WTC11 (cell line): ENCODE measurements at regions not wholly inside any gene's neighbourhood (a gene's known extent, or its start where the extent isn't known, plus 50 kb on each side); places are given as distances from the start of the nearest gene placed in this dataset.

ENCODE experiments used
- ATAC-seq: fragments of 200-7000 bp; cut with Tn5 transposase; 2 replicates; pipeline ENCODE4 v1.10.0; 2021; ENCODE audit warnings: mild to moderate bottlenecking, moderate library complexity
- CTCF ChIA-PET: fragments of 300-600 bp; sonication (Branson Sonifier 250); formaldehyde crosslinking; loops from one replicate; lab custom pipeline; 2021; ENCODE audit warnings: antibody characterized with exemption; lab: Charles Lee
- POLR2A ChIA-PET: fragments of 350-600 bp; sonication (Branson Sonifier 250); formaldehyde crosslinking; loops from one replicate; lab custom pipeline; 2021; ENCODE audit warnings: antibody characterized with exemption; lab: Charles Lee
- DNase-seq: peaks from one replicate; pipeline ENCODE4 v3.0.0; 2021; ENCODE audit warnings: low spot score
- H3K27ac Mint-ChIP-seq: 2 replicates; pipeline ENCODE4 v1.8.0; 2021; ENCODE audit warnings: mixed read lengths
- H3K27me3 Mint-ChIP-seq: 2 replicates; pipeline ENCODE4 v1.8.0; 2021; ENCODE audit warnings: low read depth, mild to moderate bottlenecking, moderate library complexity, mixed read lengths
- H3K36me3 Mint-ChIP-seq: 2 replicates; pipeline ENCODE4 v1.8.0; 2021; ENCODE audit warnings: mixed read lengths
- H3K4me1 Mint-ChIP-seq: 2 replicates; pipeline ENCODE4 v1.8.0; 2022; ENCODE audit warnings: mixed read lengths
- H3K4me3 Mint-ChIP-seq: 2 replicates; pipeline ENCODE4 v1.8.0; 2021; ENCODE audit warnings: mild to moderate bottlenecking, moderate library complexity, mixed read lengths
- H3K9me3 Mint-ChIP-seq: 2 replicates; pipeline ENCODE4 v1.8.0; 2021; ENCODE audit warnings: mixed read lengths
- ETV6 ChIP-seq: sonication (generic); formaldehyde crosslinking; IDR thresholded peaks from 2 replicates; pipeline ENCODE4 v1.8.1; 2022; ENCODE audit warnings: mild to moderate bottlenecking, missing genetic modification reagents
- GTF2I ChIP-seq: fragments of 250-450 bp; sonication (Bioruptor Pico); conservative IDR thresholded peaks from 2 replicates; pipeline ENCODE4 v1.4.0; 2021; ENCODE audit warnings: mild to moderate bottlenecking
- MXD4 ChIP-seq: fragments of 250-450 bp; sonication (Bioruptor Pico); IDR thresholded peaks from 2 replicates; pipeline ENCODE4 v1.8.0; 2021; ENCODE audit warnings: mild to moderate bottlenecking, moderate library complexity, borderline replicate concordance
- RELA ChIP-seq: sonication (generic); formaldehyde crosslinking; IDR thresholded peaks from 2 replicates; pipeline ENCODE4 v1.8.1; 2022; ENCODE audit warnings: missing genetic modification reagents, mild to moderate bottlenecking, borderline replicate concordance
- RORB ChIP-seq: fragments of 250-450 bp; sonication (Bioruptor Pico); IDR thresholded peaks from 2 replicates; pipeline ENCODE4 v1.9.0; 2021; ENCODE audit warnings: mild to moderate bottlenecking
- SMAD4 ChIP-seq: sonication (generic); formaldehyde crosslinking; IDR thresholded peaks from 2 replicates; pipeline ENCODE4 v1.8.0; 2022; ENCODE audit warnings: mild to moderate bottlenecking, missing genetic modification reagents
- ZNF232 ChIP-seq: sonication (generic); formaldehyde crosslinking; IDR thresholded peaks from 2 replicates; pipeline ENCODE4 v1.8.0; 2022; ENCODE audit warnings: mild to moderate bottlenecking, missing genetic modification reagents
- TF ChIP-seq, protein P1 (sequence below): fragments of 250-450 bp; sonication (Bioruptor Pico); IDR thresholded peaks from 2 replicates; pipeline ENCODE4 v1.9.0; 2021; ENCODE audit warnings: mild to moderate bottlenecking, borderline replicate concordance
- TF ChIP-seq, protein P2 (sequence below): sonication (generic); formaldehyde crosslinking; IDR thresholded peaks from 2 replicates; pipeline ENCODE4 v1.8.0; 2023; ENCODE audit warnings: missing genetic modification reagents
- TF ChIP-seq, protein P3 (sequence below): sonication (generic); formaldehyde crosslinking; IDR thresholded peaks from 2 replicates; pipeline ENCODE4 v1.8.0; 2023; ENCODE audit warnings: missing genetic modification reagents, mild to moderate bottlenecking, borderline replicate concordance
- TF ChIP-seq, protein P4 (sequence below): sonication (generic); formaldehyde crosslinking; IDR thresholded peaks from 2 replicates; pipeline ENCODE4 v1.8.0; 2022; ENCODE audit warnings: mild to moderate bottlenecking, missing genetic modification reagents
- TF ChIP-seq, protein P5 (sequence below): sonication (generic); formaldehyde crosslinking; IDR thresholded peaks from 2 replicates; pipeline ENCODE4 v1.8.0; 2022; ENCODE audit warnings: missing genetic modification reagents
- TF ChIP-seq, protein P6 (sequence below): fragments of 250-450 bp; sonication (Bioruptor Pico); conservative IDR thresholded peaks from 2 replicates; pipeline ENCODE4 v1.9.0; 2021; ENCODE audit warnings: mild to moderate bottlenecking

DNA sequence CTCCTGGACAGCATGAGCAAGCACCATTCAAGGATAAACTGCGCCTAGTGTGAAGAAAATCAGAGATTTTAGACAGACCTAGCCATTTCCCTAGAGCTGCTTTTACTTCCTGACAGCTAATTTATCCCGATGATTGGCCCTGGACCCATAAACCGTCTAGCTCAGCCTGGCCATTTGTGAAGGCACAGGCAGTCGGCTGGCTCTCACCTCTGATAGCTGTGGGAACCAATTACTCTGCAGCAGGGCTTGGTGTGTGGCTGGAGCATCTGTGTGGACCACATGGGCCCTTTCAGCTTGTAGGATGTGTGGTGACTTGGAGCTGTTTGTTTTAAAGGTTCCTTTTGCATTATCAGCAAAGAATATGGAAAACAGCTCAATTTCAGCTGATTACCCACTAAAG lies 111.1 kb upstream of the NPY start (continued):
- TF ChIP-seq, protein P1, sequence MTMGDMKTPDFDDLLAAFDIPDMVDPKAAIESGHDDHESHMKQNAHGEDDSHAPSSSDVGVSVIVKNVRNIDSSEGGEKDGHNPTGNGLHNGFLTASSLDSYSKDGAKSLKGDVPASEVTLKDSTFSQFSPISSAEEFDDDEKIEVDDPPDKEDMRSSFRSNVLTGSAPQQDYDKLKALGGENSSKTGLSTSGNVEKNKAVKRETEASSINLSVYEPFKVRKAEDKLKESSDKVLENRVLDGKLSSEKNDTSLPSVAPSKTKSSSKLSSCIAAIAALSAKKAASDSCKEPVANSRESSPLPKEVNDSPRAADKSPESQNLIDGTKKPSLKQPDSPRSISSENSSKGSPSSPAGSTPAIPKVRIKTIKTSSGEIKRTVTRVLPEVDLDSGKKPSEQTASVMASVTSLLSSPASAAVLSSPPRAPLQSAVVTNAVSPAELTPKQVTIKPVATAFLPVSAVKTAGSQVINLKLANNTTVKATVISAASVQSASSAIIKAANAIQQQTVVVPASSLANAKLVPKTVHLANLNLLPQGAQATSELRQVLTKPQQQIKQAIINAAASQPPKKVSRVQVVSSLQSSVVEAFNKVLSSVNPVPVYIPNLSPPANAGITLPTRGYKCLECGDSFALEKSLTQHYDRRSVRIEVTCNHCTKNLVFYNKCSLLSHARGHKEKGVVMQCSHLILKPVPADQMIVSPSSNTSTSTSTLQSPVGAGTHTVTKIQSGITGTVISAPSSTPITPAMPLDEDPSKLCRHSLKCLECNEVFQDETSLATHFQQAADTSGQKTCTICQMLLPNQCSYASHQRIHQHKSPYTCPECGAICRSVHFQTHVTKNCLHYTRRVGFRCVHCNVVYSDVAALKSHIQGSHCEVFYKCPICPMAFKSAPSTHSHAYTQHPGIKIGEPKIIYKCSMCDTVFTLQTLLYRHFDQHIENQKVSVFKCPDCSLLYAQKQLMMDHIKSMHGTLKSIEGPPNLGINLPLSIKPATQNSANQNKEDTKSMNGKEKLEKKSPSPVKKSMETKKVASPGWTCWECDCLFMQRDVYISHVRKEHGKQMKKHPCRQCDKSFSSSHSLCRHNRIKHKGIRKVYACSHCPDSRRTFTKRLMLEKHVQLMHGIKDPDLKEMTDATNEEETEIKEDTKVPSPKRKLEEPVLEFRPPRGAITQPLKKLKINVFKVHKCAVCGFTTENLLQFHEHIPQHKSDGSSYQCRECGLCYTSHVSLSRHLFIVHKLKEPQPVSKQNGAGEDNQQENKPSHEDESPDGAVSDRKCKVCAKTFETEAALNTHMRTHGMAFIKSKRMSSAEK (CRISPR knock-in tag): no peak
- no peak for TF ChIP-seq GTF2I (CRISPR knock-in tag)
- no peak for TF ChIP-seq ETV6 (CRISPR knock-in tag)
- no peak for TF ChIP-seq MXD4
- TF ChIP-seq, protein P2, sequence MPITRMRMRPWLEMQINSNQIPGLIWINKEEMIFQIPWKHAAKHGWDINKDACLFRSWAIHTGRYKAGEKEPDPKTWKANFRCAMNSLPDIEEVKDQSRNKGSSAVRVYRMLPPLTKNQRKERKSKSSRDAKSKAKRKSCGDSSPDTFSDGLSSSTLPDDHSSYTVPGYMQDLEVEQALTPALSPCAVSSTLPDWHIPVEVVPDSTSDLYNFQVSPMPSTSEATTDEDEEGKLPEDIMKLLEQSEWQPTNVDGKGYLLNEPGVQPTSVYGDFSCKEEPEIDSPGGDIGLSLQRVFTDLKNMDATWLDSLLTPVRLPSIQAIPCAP (CRISPR knock-in tag): no peak
- TF ChIP-seq, all 79 proteins: peak for 0

DNA sequence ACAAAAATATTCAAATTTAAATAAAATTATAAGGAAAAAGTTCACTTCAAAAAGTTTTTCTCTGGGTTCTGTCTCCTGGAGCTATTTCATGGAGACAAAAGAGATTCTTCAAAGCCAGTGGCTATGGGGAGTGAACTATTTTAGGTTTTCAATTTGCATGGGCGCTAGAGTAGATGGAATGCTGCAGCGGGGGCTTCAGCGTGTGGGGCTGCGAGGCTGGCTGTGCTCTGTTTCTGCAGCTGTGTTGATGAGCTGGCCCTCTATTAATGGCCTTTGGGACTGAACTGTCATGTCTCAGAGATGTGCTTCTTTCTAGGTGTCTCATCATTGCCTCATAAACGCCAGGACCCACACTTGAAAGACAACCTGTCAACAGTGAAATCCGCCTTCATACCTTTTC lies 108.4 kb upstream of the NPY start:
- Mint-ChIP-seq H3K4me3 (no peak overlapping the region), H3K27me3 (no peaks in the 10 kb centered on the region), H3K9me3 (no peaks in the 10 kb centered on the region), H3K36me3 (no peaks in the 10 kb centered on the region), H3K27ac (no peak overlapping the region; the same call in 1 of the 2 replicates), H3K4me1 (no peaks in the 10 kb centered on the region)
- no peak for DNase-seq
- TF ChIP-seq ZNF232 (no peak), GTF2I (CRISPR knock-in tag) (no peak), SMAD4 (CRISPR knock-in tag) (no peak), RELA (CRISPR knock-in tag) (no peak), RORB (CRISPR knock-in tag) (no peak)
- TF ChIP-seq, protein P3, sequence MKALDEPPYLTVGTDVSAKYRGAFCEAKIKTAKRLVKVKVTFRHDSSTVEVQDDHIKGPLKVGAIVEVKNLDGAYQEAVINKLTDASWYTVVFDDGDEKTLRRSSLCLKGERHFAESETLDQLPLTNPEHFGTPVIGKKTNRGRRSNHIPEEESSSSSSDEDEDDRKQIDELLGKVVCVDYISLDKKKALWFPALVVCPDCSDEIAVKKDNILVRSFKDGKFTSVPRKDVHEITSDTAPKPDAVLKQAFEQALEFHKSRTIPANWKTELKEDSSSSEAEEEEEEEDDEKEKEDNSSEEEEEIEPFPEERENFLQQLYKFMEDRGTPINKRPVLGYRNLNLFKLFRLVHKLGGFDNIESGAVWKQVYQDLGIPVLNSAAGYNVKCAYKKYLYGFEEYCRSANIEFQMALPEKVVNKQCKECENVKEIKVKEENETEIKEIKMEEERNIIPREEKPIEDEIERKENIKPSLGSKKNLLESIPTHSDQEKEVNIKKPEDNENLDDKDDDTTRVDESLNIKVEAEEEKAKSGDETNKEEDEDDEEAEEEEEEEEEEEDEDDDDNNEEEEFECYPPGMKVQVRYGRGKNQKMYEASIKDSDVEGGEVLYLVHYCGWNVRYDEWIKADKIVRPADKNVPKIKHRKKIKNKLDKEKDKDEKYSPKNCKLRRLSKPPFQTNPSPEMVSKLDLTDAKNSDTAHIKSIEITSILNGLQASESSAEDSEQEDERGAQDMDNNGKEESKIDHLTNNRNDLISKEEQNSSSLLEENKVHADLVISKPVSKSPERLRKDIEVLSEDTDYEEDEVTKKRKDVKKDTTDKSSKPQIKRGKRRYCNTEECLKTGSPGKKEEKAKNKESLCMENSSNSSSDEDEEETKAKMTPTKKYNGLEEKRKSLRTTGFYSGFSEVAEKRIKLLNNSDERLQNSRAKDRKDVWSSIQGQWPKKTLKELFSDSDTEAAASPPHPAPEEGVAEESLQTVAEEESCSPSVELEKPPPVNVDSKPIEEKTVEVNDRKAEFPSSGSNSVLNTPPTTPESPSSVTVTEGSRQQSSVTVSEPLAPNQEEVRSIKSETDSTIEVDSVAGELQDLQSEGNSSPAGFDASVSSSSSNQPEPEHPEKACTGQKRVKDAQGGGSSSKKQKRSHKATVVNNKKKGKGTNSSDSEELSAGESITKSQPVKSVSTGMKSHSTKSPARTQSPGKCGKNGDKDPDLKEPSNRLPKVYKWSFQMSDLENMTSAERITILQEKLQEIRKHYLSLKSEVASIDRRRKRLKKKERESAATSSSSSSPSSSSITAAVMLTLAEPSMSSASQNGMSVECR (CRISPR knock-in tag): no peak
- TF ChIP-seq, protein P4, sequence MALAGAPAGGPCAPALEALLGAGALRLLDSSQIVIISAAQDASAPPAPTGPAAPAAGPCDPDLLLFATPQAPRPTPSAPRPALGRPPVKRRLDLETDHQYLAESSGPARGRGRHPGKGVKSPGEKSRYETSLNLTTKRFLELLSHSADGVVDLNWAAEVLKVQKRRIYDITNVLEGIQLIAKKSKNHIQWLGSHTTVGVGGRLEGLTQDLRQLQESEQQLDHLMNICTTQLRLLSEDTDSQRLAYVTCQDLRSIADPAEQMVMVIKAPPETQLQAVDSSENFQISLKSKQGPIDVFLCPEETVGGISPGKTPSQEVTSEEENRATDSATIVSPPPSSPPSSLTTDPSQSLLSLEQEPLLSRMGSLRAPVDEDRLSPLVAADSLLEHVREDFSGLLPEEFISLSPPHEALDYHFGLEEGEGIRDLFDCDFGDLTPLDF (CRISPR knock-in tag): no peak
- POLR2A ChIA-PET: no interaction called here
- CTCF ChIA-PET: interaction anchor here (0.6 to 1.5 kb wide), 2 partner anchors 237 to 1121 kb away, joined by 4 to 5 read pairs; no protein-coding TSS in a partner anchor
- no peak for ATAC-seq

DNA sequence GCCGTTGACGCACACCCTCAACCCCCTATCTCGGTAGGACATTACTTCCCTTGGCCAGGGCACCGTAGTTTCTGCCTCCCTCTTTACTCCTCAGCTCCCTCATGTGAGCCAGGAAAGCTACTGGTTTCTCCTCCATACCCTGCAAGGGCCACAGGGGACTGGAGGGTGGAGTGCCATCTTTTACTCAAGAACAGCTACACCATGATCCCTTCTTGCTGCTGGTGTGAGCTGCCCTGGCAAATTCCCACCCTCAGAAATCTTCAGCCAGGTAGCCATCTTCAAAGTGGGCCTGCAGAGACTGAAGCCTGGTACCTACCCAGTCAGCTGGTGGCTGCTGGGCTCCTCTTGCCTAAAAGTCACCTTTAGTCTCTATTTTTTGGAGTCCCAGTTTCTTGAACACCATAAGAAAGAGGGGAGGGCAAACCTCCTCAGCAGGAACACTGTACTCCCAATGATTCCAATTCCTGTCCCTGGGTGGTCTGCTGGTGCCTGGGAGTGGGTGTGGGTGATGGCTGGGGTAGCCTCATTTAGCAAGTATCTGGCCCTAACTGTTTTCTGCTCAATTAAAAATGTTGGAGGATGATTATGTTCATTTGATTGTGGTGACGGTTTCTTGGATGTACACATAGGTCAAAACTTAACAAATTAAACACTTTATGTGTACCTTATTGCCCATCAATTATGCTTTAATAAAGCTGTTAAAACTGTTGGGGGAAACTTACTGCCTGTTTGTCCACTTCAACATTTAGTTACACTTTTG lies 105.0 kb upstream of the NPY start:
- CTCF ChIA-PET: no interaction called here
- Mint-ChIP-seq H3K4me3 (no peak overlapping the region), H3K27me3 (no peaks in the 10 kb centered on the region), H3K36me3 (no peaks in the 10 kb centered on the region), H3K27ac (no peak overlapping the region), H3K4me1 (no peaks in the 10 kb centered on the region), H3K9me3 (no peaks in the 10 kb centered on the region)
- ATAC-seq: no peak
- DNase-seq: no peak
- POLR2A ChIA-PET: no interaction called here
- TF ChIP-seq, protein P4 (CRISPR knock-in tag): no peak
- TF ChIP-seq MXD4: no peak
- TF ChIP-seq, protein P5, sequence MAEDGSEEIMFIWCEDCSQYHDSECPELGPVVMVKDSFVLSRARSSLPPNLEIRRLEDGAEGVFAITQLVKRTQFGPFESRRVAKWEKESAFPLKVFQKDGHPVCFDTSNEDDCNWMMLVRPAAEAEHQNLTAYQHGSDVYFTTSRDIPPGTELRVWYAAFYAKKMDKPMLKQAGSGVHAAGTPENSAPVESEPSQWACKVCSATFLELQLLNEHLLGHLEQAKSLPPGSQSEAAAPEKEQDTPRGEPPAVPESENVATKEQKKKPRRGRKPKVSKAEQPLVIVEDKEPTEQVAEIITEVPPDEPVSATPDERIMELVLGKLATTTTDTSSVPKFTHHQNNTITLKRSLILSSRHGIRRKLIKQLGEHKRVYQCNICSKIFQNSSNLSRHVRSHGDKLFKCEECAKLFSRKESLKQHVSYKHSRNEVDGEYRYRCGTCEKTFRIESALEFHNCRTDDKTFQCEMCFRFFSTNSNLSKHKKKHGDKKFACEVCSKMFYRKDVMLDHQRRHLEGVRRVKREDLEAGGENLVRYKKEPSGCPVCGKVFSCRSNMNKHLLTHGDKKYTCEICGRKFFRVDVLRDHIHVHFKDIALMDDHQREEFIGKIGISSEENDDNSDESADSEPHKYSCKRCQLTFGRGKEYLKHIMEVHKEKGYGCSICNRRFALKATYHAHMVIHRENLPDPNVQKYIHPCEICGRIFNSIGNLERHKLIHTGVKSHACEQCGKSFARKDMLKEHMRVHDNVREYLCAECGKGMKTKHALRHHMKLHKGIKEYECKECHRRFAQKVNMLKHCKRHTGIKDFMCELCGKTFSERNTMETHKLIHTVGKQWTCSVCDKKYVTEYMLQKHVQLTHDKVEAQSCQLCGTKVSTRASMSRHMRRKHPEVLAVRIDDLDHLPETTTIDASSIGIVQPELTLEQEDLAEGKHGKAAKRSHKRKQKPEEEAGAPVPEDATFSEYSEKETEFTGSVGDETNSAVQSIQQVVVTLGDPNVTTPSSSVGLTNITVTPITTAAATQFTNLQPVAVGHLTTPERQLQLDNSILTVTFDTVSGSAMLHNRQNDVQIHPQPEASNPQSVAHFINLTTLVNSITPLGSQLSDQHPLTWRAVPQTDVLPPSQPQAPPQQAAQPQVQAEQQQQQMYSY (CRISPR knock-in tag): no peak
- TF ChIP-seq, protein P6, sequence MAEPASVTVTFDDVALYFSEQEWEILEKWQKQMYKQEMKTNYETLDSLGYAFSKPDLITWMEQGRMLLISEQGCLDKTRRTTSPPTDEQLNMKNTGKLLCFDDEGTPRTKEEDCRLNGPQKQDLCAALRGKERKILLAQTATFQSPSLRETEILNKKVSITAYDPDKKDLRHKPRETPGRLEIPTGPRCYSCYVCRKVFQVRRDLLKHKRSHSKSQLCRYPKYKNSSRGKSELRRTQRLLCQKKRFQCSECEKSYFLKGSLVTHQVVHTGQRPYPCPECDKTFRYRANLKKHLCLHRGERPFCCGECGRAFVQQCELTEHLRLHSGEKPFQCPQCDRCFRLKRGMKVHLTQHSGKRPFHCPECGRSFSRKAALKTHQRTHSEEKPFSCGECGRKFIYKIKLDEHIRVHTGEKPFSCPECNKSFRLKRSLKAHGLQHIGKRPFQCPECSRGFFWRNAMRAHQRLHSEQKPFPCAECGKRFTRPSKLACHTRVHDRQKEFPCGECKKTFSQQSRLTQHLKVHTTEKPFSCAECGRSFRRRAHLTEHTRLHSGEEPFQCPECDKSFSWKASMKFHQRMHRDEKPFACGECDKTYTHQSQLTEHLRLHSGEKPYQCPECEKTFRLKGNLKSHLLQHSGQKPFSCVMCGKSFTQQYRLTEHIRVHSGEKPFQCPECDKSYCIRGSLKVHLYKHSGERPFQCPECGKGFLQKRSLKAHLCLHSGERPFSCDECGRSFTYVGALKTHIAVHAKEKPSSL (CRISPR knock-in tag): no peak
